Smooth muscle cell (in vitro differentiated cells): ENCODE measurements at regions not wholly inside any gene's neighbourhood (a gene's known extent, or its start where the extent isn't known, plus 50 kb on each side); places are given as distances from the start of the nearest gene placed in this dataset.

Experiments used
- DNase-seq: peaks from one replicate; lab custom pipeline; 2025; ENCODE audit not compliant: unreplicated experiment; lab: John Stamatoyannopoulos, UW
- H2AFZ ChIP-seq: fragments of 200-600 bp; sonication (generic); 2 replicates; pipeline ENCODE4 v1.6.0; 2016; ENCODE audit warnings: antibody characterized with exemption, low read depth, mild to moderate bottlenecking
- H3F3A ChIP-seq: fragments of 200-600 bp; sonication (generic); 2 replicates; pipeline ENCODE4 v1.6.0; 2017; ENCODE audit warnings: antibody characterized with exemption, low read depth
- H3K27ac ChIP-seq: fragments of 200-600 bp; sonication (generic); 2 replicates; pipeline ENCODE4 v1.5.1; 2016; ENCODE audit warnings: low read depth, mild to moderate bottlenecking
- H3K27me3 ChIP-seq: fragments of 200-600 bp; sonication (generic); 2 replicates; pipeline ENCODE4 v1.6.1; 2016; ENCODE audit warnings: low read depth, mild to moderate bottlenecking
- H3K36me3 ChIP-seq: fragments of 200-600 bp; sonication (generic); 2 replicates; pipeline ENCODE4 v1.5.1; 2016; ENCODE audit warnings: low read depth
- H3K4me1 ChIP-seq: fragments of 200-600 bp; sonication (generic); 2 replicates; pipeline ENCODE4 v1.5.1; 2016; ENCODE audit warnings: low read depth
- H3K4me2 ChIP-seq: fragments of 200-600 bp; sonication (generic); 2 replicates; pipeline ENCODE4 v1.6.0; 2016; ENCODE audit warnings: mild to moderate bottlenecking
- H3K4me3 ChIP-seq: fragments of 200-600 bp; sonication (generic); 2 replicates; pipeline ENCODE4 v1.5.1; 2016; ENCODE audit warnings: mild to moderate bottlenecking
- H3K79me2 ChIP-seq: fragments of 200-600 bp; sonication (generic); 2 replicates; pipeline ENCODE4 v1.6.0; 2016; ENCODE audit warnings: low read depth, mild to moderate bottlenecking
- H3K9ac ChIP-seq: fragments of 200-600 bp; sonication (generic); 2 replicates; pipeline ENCODE4 v1.6.0; 2016; ENCODE audit warnings: low read depth
- H3K9me3 ChIP-seq: fragments of 200-600 bp; sonication (generic); replicated peaks from 2 replicates; pipeline ENCODE4 v1.5.1; 2016; ENCODE audit warnings: low read depth
- H4K20me1 ChIP-seq: fragments of 200-600 bp; sonication (generic); 2 replicates; pipeline ENCODE4 v1.6.0; 2016; ENCODE audit warnings: low read depth
- CTCF ChIP-seq: fragments of 200-600 bp; sonication (generic); IDR thresholded peaks from 2 replicates; pipeline ENCODE4 v1.5.1; 2017; ENCODE audit warnings: borderline replicate concordance, mild to moderate bottlenecking, antibody characterized with exemption; ENCODE audit not compliant: insufficient read depth, poor library complexity, severe bottlenecking
- WGBS: methylation state at CpG from one replicate; pipeline ENCODE4 v1.1.7; 2016; ENCODE audit warnings: low lambda C conversion rate; 5-methylcytosine and 5-hydroxymethylcytosine counted together

- Histone ChIP-seq H3K27me3 (no peaks in the 10 kb centered on the region), H3K4me1 (no peaks in the 10 kb centered on the region), H3K4me2 (no peak overlapping the region), H3K4me3 (no peak overlapping the region), H3K79me2 (no peaks in the 10 kb centered on the region), H4K20me1 (no peaks in the 10 kb centered on the region), H2AFZ (no peak overlapping the region), H3K27ac (no peak overlapping the region), H3K9ac (no peak overlapping the region), H3F3A (no peaks in the 10 kb centered on the region), H3K36me3 (no peaks in the 10 kb centered on the region), H3K9me3 (no peaks in the 10 kb centered on the region)
- 90% methylated on average over 5 of the region's 5 CpGs for WGBS
- TF ChIP-seq CTCF, result no peak
- DNase-seq, result no peak
These were observed 162.8 kb upstream of the RMST start for GRCh38 chr12:97299847-97300246.

GRCh38 chr12:97300431-97300830 is 162.2 kb upstream of the RMST start:
- no peak for TF ChIP-seq CTCF

GRCh38 chr12:97300891-97301290 is 161.7 kb upstream of the RMST start:
- no peaks in the 10 kb centered on the region for H3K27me3 ChIP-seq
- H3F3A ChIP-seq, result no peaks in the 10 kb centered on the region
- H4K20me1 ChIP-seq, result no peaks in the 10 kb centered on the region
- H3K9me3 ChIP-seq, result no peaks in the 10 kb centered on the region
- TF ChIP-seq CTCF, result no peak
- no peak overlapping the region for H3K4me2 ChIP-seq
- H3K4me3 ChIP-seq, result no peak overlapping the region
- no peaks in the 10 kb centered on the region for H3K36me3 ChIP-seq
- H3K79me2 ChIP-seq, result no peaks in the 10 kb centered on the region
- H2AFZ ChIP-seq, result no peak overlapping the region
- H3K4me1 ChIP-seq, result no peaks in the 10 kb centered on the region
- 24% methylated on average over 1 of the region's 1 CpG for WGBS
- H3K27ac ChIP-seq, result no peak overlapping the region
- no peak for DNase-seq
- no peak overlapping the region for H3K9ac ChIP-seq

More at GRCh38 chr12:97300431-97300830, 162.2 kb upstream of the RMST start:
- Histone ChIP-seq H2AFZ (no peak overlapping the region), H3K27ac (no peak overlapping the region), H3F3A (no peaks in the 10 kb centered on the region), H3K79me2 (no peaks in the 10 kb centered on the region), H3K27me3 (no peaks in the 10 kb centered on the region), H3K4me1 (no peaks in the 10 kb centered on the region), H3K36me3 (no peaks in the 10 kb centered on the region), H3K4me3 (no peak overlapping the region), H4K20me1 (no peaks in the 10 kb centered on the region), H3K9ac (no peak overlapping the region), H3K4me2 (no peak overlapping the region), H3K9me3 (no peaks in the 10 kb centered on the region)
- WGBS, result 74% methylated on average over 5 of the region's 5 CpGs
- no peak for DNase-seq

GRCh38 chr12:97301576-97301975 is 161.0 kb upstream of the RMST start:
- Histone ChIP-seq H3K4me3 (no peak overlapping the region), H3K79me2 (no peaks in the 10 kb centered on the region), H3K27me3 (no peaks in the 10 kb centered on the region), H3K9ac (no peak overlapping the region), H3K36me3 (no peaks in the 10 kb centered on the region), H3K27ac (no peak overlapping the region), H3K4me2 (no peak overlapping the region), H3K9me3 (no peaks in the 10 kb centered on the region), H3K4me1 (no peaks in the 10 kb centered on the region), H3F3A (no peaks in the 10 kb centered on the region), H2AFZ (no peak overlapping the region), H4K20me1 (no peaks in the 10 kb centered on the region)
- 80% methylated on average over 3 of the region's 3 CpGs for WGBS
- no peak for DNase-seq
- TF ChIP-seq CTCF, result no peak
